Panc1 (cell line): ENCODE measurements at regions not wholly inside any gene's neighbourhood (a gene's known extent, or its start where the extent isn't known, plus 50 kb on each side); places are given as distances from the start of the nearest gene placed in this dataset.

ENCODE experiments used
- CTCF ChIP-seq: fragments of 450-650 bp; IDR thresholded peaks from 2 replicates; pipeline ENCODE4 v1.5.1; 2017; ENCODE audit warnings: mild to moderate bottlenecking
- POLR2AphosphoS5 ChIP-seq: IDR thresholded peaks from 2 replicates; pipeline ENCODE4 v1.6.1; 2012; ENCODE audit warnings: mild to moderate bottlenecking, low read depth, low read length, moderate library complexity
- REST ChIP-seq, 2 experiments: IDR thresholded peaks; 2 replicates each; pipeline ENCODE4 v1.6.1; 2011 to 2012; ENCODE audit warnings: low read depth in 2 of 2, control low read depth in 1 of 2, low read length in 1 of 2, mild to moderate bottlenecking in 1 of 2, moderate library complexity in 1 of 2; ENCODE audit not compliant: insufficient read depth in 1 of 2
- SIN3A ChIP-seq: IDR thresholded peaks from 2 replicates; pipeline ENCODE4 v1.6.1; 2012; ENCODE audit warnings: low read depth, mild to moderate bottlenecking, low read length, moderate library complexity, borderline replicate concordance; ENCODE audit not compliant: insufficient read depth
- TCF7L2 ChIP-seq: IDR thresholded peaks from 2 replicates; pipeline ENCODE4 v1.6.1; 2011; ENCODE audit warnings: mild to moderate bottlenecking, low read depth, low read length, inconsistent platforms

- TF ChIP-seq CTCF = no peak
- TF ChIP-seq POLR2AphosphoS5 = no peak
- TF ChIP-seq REST (IDR thresholded peaks at IDR 0.05; ENCODE audit: insufficient read depth in 1 of 2, low read depth in 2 of 2, low read length in 1 of 2) = no peak
- no peak for TF ChIP-seq TCF7L2
- no peak for TF ChIP-seq SIN3A
Observed at GRCh38 chr16:87213536-87213935, 103.7 kb downstream of the C16orf95 start.
